GM21528 (cell line): ENCODE measurements at regions not wholly inside any gene's neighbourhood (a gene's known extent, or its start where the extent isn't known, plus 50 kb on each side); places are given as distances from the start of the nearest gene placed in this dataset.
"Not testable (repeated sequence)": the region's sequence is repeated elsewhere in the genome, so short reads cannot be mapped to it uniquely, and the experiment has no call there.

Source experiments
- ATAC-seq: cut with Tn5 transposase; IDR thresholded peaks from one replicate; pipeline ENCODE4 v1.9.1; 2021; ENCODE audit warnings: mild to moderate bottlenecking, moderate library complexity; ENCODE audit not compliant: unreplicated experiment, low FRiP score

GRCh38 chr4:33941854-33942253, 2302.5 kb downstream of the ARAP2 start:
- ATAC-seq: no peak

- no peak for ATAC-seq
These were observed 2295.4 kb downstream of the ARAP2 start for GRCh38 chr4:33948921-33949320.

GRCh38 chr4:33953848-33954247, 2290.5 kb downstream of the ARAP2 start:
- ATAC-seq: not testable (repeated sequence)

GRCh38 chr4:33954759-33955158, 2289.6 kb downstream of the ARAP2 start:
- no peak for ATAC-seq

GRCh38 chr4:33959519-33959918, 2284.8 kb downstream of the ARAP2 start:
- ATAC-seq: no peak

GRCh38 chr4:33961761-33962160, 2282.6 kb downstream of the ARAP2 start:
- no peak for ATAC-seq

- no peak for ATAC-seq
These were observed 2277.5 kb downstream of the ARAP2 start for GRCh38 chr4:33966808-33967207.

- no peak for ATAC-seq
These were observed 2270.0 kb downstream of the ARAP2 start for GRCh38 chr4:33974270-33974669.

GRCh38 chr4:33975995-33976394, 2268.3 kb downstream of the ARAP2 start:
- ATAC-seq: no peak

- ATAC-seq: not testable (repeated sequence)
These were observed 2264.5 kb downstream of the ARAP2 start for GRCh38 chr4:33979781-33980180.

GRCh38 chr4:33980361-33980760, 2264.0 kb downstream of the ARAP2 start:
- no peak for ATAC-seq

- ATAC-seq: no peak
These were observed 2254.4 kb downstream of the ARAP2 start for GRCh38 chr4:33989820-33990443.

- no peak for ATAC-seq
These were observed 2248.1 kb downstream of the ARAP2 start for GRCh38 chr4:33996075-33996718.

GRCh38 chr4:33998291-33998690, 2246.0 kb downstream of the ARAP2 start:
- no peak for ATAC-seq

GRCh38 chr4:34000356-34000755, 2244.0 kb downstream of the ARAP2 start:
- no peak for ATAC-seq

GRCh38 chr4:34006540-34006939, 2237.8 kb downstream of the ARAP2 start:
- not testable (repeated sequence) for ATAC-seq

- ATAC-seq: no peak
These were observed 2234.4 kb downstream of the ARAP2 start for GRCh38 chr4:34009951-34010350.

GRCh38 chr4:34010751-34011519, 2233.4 kb downstream of the ARAP2 start:
- no peak for ATAC-seq

- no peak for ATAC-seq
These were observed 2209.1 kb downstream of the ARAP2 start for GRCh38 chr4:34035225-34035624.

- ATAC-seq: no peak
These were observed 2207.0 kb downstream of the ARAP2 start for GRCh38 chr4:34037280-34037679.

- ATAC-seq: no peak
These were observed 2204.5 kb downstream of the ARAP2 start for GRCh38 chr4:34039766-34040165.

- ATAC-seq: no peak
These were observed 2201.2 kb downstream of the ARAP2 start for GRCh38 chr4:34043131-34043530.
